Right ventricle myocardium superior (tissue), 1 donor: ENCODE measurements at regions not wholly inside any gene's neighbourhood (a gene's known extent, or its start where the extent isn't known, plus 50 kb on each side); places are given as distances from the start of the nearest gene placed in this dataset.

Source experiments
- ATAC-seq: fragments of 200-7000 bp; cut with Tn5 transposase; one replicate; pipeline ENCODE4 v1.9.1; 2020; ENCODE audit warnings: mild to moderate bottlenecking; ENCODE audit not compliant: poor library complexity
- DNase-seq: peaks from one replicate; pipeline ENCODE4 v3.0.0-alpha.2; 2020
- intact Hi-C: fragments of 100-400 bp; cut with DNase I; formaldehyde crosslinking; loops from one replicate; pipeline ENCODE4 v1.11.2; 2022
- donor health status: DM: no; HTN: yes; CAD: no; lungs with severe emphysema.

DNA sequence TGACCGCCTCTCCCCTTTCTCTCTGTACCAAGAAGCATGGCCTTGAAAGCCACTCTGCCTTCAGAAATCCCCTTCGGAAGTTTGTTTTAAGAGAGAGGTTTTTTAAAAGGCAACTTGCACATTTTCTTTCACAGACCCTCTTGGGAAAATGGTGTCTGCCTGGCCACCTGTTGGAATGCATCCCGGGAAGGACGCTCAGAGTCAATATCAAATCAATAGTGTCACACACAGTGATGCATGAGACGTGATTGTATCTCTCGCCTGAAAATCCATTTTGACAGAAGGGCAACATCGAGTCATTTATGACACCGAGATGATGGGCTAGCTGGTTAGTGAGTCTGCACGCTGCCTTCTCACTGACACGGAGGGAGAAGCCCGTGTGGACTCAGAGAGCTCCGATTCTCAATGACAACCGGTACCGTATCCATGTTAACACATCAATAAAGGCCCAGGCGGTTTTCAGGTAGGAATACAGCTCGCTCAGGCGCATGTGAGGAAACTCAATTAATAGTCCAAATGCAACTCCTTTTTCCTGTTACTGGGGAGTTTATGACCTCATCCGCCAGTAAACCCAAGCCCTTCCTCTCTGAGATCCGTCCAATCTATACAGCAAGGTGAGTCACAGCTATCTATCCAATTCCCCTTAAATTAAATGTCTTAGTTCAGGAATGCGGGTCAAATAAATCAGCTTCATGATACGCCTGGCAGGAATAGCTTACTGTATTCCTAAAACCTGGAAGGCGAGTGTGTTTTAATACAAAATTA, 621.5 kb upstream of the MKI67 start:
- ATAC-seq: no peak
- no peak for DNase-seq
- intact Hi-C loops: no loop called here

DNA sequence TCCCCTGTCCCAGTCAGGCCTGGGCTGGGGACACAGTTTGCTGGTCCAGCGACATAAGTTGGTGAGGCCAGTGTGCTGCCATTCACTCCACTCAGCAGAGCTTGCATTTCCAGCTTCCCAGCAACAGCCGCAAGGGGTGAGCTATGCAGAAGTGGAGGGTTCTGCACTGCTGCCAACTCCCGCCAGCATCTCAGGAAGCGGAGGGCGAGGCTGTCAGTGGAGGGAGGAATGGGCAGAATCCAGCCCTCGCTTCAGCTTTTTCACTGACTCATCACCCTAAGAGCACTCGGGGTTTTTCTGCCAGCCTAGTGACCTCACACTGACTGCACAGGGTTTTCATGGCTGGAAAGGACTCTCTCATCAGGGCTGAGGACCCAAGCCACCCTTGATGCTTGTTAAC, 625.1 kb upstream of the MKI67 start:
- no peak for ATAC-seq
- DNase-seq: no peak
- intact Hi-C loops: no loop called here

DNA sequence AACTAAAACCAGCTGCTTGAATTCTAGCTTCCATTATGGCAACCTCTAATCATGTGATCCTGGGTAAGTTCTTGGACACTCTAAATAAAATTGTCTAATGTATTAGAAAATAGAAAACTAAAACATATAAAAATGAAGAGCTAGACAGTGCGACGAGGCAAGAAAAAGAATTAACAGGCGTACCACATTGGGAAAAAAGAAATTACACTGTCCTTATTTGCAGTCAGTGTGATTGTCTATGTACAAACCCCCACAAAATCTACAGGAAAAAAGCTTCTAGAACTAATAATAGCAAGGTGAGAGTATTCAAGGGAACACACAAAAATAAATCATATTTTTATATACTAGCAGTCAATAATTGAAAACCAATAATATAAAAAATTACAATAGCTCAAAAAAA, 625.6 kb upstream of the MKI67 start:
- intact Hi-C loops: no loop called here
- no peak for DNase-seq
- no peak for ATAC-seq

DNA sequence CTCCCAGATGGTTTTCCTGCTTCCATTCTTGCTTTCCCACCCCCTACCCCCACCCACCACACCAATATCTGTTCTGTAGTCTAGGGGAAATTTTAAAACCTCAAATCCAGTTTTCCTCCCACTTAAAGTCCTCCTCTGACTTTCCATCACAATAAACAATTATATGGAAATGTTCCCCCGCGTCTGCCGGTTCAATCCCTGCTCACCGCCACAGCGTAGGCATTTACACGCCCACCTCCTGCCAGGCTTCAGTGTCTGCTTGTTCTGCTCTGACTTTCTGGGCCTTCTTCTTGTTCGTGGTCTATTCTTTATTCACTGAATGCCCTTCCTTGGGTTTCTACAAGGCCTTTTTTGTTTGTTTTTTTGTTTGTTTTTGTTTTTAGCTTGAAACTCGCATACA, 633.0 kb upstream of the MKI67 start:
- intact Hi-C loops: no loop called here
- DNase-seq (no peak), ATAC-seq (no peak)

DNA sequence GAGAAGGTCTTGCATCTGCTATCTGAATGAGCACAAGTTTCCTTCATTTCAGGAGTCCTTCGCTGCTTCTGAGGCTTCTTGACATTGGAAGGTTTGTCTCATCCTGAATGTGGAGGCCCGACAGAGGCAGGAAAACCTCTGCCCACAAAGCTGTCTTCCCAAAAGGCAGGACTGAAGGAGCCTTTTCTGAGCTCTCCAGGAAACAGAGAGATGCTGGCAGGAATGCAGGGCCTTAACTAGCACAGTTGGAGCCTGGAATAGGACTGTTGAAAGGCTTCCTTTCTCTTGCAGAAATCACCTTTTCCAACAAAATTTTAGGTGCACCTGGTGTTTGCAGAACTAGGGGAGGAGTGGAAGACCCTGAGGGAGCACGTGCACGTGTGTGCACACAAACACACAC, 637.4 kb upstream of the MKI67 start:
- DNase-seq (no peak), ATAC-seq (no peak)
- intact Hi-C loops: no loop called here

DNA sequence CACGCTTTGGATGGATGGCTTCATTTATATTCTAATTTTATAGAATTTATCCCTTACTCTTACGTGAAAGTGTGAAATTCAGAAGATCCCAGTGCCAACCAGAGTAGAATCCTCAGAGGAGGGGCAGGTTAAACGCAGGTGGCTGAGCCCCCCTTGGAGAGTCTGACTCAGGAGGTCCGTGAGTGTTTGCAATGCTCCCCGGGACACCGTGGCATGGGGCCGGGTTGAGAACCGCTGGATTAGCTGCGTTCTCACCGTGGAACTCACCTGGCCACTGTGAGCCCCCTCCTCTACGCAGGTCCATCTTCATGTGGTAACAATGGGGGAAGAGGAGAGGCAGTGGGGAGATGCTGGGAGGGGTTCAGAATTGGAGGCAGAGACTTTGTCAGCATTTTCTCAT, 638.0 kb upstream of the MKI67 start:
- DNase-seq (no peak), ATAC-seq (no peak)
- intact Hi-C loops: no loop called here

DNA sequence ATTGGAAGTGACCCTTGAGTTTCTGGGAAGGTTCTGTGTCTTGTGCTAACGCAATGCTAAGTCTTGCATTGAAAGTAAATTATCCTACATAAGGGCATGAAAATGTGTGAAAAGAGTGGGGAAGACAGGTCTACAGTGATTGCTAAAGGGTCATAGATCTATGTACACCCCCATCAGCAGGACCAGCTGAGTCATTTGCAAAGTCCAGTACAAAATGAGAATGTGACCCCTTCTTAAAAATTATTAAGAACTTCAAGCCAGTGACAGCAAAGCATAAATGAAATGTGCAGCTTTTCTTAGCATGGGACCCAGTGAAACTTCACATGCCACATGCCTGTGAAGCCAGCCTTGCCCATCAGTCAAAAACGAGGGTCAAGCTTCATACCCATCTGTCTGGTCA, 640.7 kb upstream of the MKI67 start:
- DNase-seq: no peak
- no peak for ATAC-seq
- intact Hi-C loops: no loop called here

DNA sequence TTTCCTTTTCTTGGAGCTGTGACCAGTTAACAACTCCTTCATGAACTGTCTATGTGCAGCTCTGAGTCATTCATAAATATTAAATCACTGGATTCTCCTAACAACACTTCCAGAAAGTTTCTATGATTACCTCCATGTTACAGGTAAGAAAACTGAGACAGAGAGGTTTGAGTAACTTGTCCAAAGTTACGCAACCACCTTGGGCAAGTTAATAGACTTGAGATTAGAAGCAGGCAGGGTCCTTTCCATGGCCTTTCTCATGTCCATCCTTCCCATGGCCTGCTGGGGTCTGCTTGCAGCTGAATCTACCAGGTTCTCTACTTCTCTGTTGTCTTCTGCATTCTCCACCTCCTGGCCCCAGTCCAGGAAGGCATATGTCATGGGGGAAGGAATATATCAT, 648.8 kb upstream of the MKI67 start:
- intact Hi-C loops: no loop called here
- DNase-seq: no peak
- ATAC-seq: no peak

DNA sequence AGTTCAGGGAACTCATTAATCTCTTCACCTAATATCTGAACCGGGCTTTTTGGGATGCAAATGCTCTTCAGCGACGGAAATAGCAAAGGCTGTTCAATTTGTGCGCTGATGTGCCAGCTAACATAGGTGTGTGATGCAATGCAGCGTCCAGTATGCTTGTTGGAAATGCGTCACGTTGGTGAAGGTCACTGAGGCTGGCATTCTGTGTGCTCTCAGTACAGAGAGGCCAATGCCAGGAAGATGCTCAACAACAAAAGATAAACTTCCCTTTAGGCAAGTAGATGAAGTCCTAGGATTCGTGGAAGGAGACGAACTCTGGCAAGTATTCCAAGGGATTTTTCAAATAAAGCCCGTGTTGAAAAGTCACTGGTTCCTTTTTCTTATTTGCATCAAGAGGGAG, 649.5 kb upstream of the MKI67 start:
- DNase-seq (no peak), ATAC-seq (no peak)
- intact Hi-C loops: no loop called here

DNA sequence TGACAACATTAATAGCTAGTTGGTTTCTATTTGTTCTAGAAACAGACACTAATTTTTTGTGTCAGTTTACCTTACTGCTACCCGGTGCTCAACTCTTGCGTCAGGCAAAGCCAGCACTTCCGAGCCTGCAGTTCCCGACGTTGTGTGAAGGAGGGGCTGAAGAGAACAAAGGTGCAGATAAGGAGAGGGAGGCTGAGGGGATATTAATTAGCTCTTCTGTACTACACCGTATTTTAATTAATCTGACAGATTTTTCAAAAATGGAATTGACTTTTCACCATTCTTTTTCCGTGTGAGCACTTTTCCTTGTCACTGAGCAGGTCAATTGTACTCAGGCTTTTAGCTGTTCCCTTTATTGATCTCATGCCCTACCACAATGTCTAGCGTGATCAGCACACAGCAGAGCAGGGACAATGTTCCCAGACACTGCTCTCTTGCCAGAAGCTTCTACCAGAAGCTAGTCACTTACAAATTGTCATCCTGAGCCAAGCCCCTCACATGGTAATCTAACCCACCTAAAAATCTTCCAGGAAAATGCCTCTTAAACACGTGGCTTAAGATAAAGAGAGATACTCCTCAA, 650.5 kb upstream of the MKI67 start:
- DNase-seq (no peak), ATAC-seq (no peak)
- intact Hi-C loops: no loop called here

DNA sequence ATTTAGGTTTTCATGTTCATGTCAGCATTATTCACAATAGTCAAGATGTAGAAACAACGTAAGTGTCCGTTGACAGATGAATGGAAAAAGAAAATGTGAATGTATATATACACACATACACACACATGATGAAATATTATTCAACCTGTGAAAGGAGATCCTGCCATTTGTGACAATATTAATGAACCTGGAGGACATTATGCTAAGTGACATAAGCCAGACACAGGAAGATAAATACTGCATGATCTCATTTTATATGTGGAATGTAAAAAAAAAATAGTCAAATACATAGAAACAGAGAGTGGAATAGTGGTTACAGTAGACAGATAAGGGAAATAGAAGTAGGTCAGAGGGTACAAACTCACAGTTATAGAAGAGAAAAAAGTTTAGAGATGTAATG, 651.1 kb upstream of the MKI67 start:
- DNase-seq (no peak), ATAC-seq (no peak)
- intact Hi-C loops: no loop called here

DNA sequence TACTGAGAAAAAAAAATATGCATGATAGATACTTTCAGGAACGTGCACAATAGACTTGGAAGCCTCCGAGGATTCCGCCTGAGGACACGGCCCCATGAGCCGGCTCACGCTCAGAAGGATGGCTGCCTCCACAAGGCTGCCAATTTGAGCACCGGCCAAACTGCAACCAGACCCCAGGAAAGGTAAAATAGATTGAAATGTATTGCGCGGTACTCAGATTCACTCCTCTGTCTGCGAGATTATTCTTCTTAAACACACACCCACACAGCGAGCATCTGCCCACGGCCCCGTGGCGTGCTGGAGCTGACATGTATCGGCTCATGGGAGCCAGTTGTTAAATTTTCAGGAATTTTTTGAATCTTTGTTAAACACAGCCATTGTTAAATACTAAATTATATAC, 653.2 kb upstream of the MKI67 start:
- ATAC-seq (no peak), DNase-seq (no peak)
- intact Hi-C loops: no loop called here

DNA sequence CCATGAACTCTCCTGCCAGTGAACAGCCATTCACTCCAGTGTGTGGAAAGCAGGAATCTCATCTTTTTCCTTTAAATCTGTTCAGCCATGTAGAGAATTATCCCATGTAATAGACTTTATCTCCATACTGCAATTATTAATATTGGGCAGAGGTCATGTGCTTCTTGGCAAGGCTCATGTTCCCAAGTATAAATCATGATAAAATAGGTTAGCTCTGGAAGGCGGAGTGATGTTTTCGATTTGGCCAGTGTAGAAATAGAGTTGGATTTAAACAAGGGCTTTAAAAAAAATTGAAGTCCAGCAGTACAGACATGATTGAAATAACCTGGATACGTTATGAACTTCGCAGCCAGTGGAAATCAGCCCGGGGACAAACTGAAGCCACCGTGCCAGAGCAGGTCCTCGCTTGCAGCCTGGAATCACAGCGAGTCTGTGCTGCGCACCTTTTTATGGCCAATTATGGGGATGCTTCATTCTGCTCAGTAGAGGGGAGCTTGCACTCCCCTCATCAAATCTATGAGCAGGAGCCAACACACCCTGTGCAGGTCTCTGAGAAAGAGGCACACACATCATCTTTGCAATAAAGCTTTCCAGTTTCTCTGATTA, 654.0 kb upstream of the MKI67 start:
- intact Hi-C loops: no loop called here

DNA sequence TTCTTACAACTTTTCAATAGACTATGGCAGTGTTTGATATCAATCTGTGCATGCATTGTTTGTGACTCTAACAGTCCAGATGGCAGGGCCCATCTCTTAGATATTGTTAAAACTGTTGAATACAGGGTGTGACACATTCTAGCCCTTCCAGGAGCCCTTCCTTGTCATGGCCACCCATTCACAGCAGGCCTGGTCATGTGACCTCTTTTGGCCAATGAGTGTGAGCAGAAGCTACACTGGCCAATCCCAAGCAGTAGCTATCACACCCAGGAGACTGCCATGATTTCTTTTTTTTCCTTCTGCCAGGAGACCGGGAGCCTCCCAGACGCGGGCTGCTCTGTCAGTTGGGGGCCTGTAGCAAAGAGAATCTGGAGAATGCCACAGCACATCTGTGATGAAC, 655.4 kb upstream of the MKI67 start:
- intact Hi-C loops: no loop called here
- DNase-seq (no peak), ATAC-seq (no peak)

More for the DNA sequence above, 654.0 kb upstream of the MKI67 start:
- no peak for ATAC-seq
- DNase-seq: no peak

DNA sequence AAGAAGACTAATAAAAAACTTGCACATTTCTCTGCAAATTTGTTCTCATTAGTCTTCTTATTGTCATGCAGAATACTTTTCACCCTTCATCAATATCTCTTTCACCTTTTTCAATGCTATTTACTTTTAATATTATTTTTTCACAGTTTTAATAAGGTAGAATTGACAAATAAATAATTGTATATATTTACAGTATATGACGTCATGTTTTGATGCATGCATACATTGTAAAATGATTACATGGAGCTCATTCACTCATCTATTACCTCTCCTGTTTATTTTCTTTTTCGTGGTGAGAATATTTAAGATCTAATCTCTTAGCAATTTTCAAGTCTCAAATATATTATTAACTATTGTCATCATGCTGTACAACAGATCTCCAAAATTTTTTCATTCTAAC, 658.2 kb upstream of the MKI67 start:
- intact Hi-C loops: no loop called here
- ATAC-seq: no peak
- DNase-seq: no peak

DNA sequence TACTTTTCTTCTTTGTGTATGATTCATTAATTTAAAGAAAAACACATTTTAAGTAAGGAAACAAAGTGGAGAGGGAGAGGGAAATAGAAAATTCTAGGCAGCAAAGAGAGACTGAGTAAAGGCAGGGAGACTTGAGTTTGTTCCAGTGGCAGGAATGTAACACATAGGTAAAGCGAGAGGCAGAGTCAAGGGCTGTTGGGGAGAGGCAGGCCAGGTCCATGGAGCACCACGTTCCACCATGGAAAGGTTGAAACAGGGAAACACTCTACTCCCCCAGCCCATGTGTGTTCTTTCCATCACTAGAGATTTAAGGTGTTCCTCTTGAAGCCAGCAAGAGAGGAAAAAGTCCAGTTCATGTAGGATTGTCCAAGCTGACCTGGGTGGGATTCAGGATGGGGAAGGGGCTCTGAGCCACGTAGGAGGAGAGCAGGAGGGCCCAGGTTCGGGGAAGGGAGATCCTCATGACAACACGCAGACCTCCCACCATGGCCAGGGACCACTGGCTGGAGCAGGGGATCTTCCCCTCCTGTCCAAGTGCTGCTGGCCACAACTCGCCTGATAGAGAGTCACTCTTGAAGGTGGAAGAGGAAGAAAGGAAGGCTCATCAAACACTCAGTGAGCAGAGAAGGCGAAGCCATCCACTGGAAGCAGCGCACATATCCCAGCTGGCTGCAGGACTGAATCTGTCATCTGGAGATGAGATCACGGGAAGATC, 666.4 kb upstream of the MKI67 start:
- DNase-seq: no peak
- ATAC-seq: no peak
- intact Hi-C loops: no loop called here

DNA sequence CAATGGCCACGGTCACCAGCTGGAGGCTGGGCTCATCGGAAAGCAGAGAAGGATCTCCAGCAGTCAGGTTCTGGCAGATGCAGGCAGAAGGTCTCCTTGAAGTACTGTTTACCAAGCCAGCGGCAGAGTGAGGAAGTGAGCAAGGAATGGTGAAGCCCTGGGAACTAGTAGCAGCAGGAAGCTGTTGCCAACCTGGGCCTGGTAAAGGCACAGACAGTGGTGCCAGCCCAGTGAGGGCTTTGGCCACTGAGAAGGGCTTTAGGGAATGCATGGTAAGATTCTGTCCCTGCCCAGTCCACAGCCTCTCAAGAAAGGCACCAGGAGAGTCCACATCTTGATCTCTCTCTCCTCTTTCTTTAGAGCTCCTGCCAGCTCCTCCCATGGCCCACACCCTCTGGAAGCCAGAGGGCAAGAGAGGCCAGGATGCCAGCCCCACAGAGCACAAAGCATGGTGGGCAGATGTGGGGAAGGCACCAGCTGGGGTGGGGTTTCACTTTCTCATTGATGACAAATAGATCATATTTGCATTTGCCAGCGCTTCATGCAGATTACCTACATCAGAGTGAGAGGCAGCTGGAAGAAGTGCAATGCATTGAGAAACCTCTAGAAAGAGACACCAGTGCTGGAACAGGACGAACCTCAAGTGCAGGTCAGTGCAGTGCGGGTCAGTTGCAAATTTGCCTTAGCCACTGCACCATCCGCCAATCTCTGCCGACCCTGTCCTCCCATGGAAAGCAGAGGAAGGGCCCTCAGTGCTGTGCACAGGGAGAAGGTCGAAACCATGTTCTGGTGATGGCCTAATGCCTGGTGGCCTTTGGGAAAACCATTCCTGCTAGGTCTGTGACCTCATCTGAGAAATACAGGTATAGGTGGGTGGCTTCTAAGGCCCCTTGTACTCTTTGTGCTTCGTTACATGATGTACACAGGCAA, 667.8 kb upstream of the MKI67 start:
- ATAC-seq (no peak), DNase-seq (no peak)
- intact Hi-C loops: no loop called here

DNA sequence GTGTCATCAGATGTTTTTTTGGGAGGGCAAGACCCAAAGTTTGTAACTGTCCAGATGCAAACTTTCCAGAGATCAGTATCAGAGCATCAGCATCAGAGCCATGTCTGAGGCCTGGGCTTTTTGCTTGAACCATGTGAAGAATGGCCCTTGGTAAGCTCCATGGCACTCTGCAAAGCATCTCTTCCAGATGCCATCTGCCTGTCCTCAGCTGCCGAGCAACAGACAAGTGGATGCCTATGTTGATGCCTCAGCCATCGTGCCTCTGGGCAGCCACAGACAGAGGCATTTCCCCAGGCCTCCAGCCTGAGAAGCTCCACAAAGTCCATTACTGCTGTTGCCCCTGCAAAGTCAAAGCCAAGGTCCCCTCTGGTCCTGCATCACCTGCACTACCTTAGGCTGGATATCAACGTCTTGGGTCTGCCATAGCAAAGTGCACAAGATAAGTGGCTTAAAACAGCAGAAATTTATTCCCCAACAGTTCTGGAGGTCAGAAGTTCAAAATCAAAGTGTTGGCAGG, 670.2 kb upstream of the MKI67 start:
- ATAC-seq: no peak
- DNase-seq: no peak
- intact Hi-C loops: no loop called here

DNA sequence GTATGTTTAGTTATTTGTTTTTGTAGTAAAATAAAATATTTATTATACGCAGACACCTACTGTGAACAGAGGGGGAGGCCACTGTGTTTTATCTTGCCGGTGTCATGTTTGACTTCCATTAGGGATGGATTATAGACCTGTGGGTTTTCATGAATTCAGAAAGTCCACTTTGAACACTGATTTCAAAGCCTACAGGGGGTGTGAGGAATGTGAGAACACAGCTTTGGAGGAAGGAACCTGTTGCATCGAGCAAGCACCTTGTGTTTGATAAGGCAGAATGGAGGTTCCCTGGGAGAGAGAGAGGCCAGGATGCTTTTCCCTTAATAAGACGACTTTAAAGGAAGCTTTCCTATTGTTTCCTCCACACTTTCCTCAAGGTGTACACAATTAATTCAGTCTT, 665.0 kb upstream of the MGMT start:
- DNase-seq (no peak), ATAC-seq (no peak)
- intact Hi-C loops: no loop called here
